ENCODE measurements at regions not wholly inside any gene's neighbourhood (a gene's known extent, or its start where the extent isn't known, plus 50 kb on each side); places are given as distances from the start of the nearest gene placed in this dataset.
"Not testable (repeated sequence)": the region's sequence is repeated elsewhere in the genome, so short reads cannot be mapped to it uniquely, and the experiment has no call there.

DNA sequence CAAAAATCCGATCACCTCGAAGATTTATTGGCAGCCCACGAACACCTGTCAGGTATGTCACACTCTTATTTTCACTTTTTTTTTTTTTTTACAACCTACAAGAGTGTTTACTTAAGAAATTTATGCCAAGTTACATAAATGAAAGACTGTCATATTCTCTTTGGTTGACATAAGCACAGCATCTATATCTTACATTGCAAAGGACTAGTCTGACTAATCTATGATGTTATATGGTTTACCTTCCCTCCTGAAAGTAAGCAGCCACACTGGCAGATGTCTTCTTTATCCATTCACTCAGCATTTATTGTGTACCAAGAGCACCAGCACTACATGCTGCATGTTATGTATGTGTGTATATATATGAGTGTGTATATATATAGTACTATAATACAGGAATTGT lies 156.3 kb downstream of the CDRT15L2 start:
- DNase-seq (ENCODE audit: low read depth) = no peak

DNA sequence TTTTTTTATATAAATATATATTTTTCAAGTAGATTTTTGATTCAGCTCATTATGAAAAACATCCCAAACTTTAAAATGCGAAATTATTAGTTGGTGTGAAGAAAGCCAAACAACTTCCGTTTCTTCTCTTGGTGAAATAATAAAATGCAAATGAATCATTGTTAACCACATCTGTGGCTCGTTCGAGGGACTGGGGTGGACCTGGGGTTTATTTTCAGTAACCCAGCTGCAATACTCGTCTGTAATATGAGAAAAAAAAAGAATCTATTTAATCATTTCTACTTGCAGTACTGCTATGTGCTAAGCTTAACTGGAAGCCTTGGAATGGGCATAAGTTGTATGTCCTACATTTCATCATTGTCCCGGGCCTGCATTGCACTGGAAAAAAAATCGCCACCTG lies 158.1 kb downstream of the CDRT15L2 start:
- not testable (repeated sequence) for DNase-seq (ENCODE audit: low read depth)

DNA sequence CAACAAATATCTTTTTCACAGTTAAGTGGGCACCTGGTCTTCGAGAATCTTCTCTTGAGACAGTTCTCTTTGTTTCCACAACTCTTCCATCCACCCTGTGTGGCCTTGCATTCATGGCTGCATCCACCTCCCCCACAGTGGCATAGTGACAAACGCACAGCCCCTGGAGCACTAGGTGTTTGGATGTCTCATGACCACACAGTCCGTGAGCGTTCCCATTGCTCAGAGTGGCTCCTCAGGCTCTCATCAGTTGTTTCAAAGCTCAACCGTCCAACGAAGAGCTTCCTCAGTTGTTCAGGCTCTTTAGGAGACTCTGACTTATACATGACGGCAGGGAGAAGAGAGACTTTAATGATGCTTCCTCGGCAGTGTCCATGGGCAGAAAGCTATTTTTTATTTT lies 191.6 kb downstream of the CDRT15L2 start:
- DNase-seq (ENCODE audit: low read depth) = no peak

DNA sequence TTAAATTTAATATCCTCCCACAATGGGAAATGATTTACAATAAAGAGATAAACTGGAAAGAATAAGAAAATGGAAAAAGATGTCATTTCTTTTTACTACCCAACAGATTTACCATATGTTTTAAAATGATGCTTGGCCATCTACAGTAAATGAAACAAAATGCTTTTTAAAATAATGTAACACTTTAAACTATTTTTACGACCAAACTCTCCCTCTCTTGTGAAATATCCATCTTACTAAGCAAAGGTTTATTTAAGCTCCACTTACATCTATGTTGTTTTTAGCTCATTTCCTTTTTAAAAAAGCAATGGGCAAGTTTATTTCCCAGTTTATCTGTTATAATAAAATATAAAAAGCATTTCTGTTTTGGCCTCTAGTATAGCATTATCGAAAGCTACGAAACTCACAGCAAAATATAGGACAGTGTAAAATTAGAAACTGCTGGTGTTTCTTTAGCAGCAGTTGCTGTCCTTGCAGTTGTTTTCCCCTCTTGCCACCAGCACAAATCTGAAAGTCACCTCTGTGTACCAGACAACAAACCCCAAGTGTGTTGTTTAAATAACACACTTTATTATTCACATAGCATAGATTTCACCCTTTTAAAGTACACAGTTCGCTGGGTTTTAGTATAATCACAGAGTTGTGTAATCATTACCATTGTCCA lies 195.1 kb downstream of the CDRT15L2 start:
- no peak for DNase-seq (ENCODE audit: low read depth)

DNA sequence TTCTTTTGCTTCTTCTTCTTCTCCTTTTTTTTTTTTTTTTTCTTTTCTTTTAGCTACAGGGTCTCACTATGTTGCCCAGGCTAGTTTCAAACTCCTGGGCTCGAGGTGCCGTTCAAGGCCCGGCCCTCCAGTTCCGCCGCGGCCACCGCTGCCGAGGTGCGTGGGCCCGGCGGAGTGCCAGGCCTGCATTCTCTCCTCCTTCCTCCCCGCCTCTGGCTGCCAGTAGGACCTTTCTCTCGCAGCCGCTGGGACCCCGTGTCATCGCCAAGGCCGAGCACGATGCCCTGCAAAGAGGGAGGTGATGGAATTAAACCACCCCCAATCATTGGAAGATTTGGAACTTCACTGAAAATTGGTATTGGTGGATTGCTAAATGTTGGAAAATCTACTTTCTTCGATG lies 195.8 kb downstream of the CDRT15L2 start:
- DNase-seq (ENCODE audit: low read depth) = no peak

DNA sequence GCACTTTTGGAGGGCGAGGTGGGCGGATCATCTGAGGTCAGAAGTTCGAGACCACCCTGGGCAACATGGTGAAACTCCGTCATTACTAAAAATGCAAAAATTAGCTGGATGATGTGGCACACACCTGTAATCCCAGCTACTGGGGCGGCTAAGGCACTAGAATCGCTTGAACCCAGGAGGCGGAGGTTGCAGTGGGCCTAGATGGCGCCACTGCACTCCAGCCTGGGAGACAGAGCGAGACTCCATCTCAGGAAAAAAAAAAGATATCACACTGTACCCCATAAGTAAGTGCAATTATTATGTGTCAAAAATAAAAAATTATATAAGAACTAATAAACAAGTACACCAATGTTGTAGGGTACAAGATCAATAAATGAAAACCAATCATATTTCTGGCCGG lies 200.0 kb downstream of the CDRT15L2 start:
- DNase-seq (ENCODE audit: low read depth) = no peak

DNA sequence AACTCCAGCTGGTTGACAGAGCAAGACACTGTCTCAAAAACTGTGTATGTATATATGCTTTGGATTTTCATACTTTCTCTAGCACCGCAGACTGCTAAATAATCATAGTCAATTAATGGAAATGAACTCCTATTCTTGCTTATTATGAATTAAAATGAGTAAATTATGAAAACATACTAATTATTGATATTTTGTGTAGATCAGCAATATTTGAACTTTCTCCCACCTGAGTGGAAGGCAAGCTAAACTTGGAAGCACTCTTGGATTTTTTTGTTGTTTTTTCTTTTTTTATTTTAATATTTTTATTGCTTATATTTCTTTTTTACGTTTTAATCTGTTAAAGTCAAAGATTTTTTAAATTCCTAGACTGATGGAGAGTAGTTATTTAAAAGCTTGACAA lies 201.7 kb downstream of the CDRT15L2 start:
- no peak for DNase-seq (ENCODE audit: low read depth)

DNA sequence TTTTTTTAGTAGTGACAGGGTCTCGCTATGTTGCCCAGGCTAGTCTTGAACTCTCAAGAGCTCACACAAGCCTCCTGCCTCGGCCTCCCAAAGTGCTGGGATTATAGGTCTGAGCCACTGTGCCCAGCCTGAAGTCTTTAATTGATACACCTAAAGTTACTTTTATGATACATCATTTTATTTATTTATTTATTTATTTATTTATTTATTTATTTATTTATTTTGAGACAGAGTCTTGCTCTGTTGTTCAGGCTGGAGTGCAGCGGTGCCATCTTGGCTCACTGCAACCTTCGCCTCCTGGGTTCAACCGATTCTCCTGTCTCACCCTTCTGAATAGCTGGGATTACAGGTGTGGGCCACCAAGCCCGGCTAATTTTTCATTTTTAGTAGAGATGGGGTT lies 202.3 kb downstream of the CDRT15L2 start:
- DNase-seq (ENCODE audit: low read depth) = not testable (repeated sequence)

DNA sequence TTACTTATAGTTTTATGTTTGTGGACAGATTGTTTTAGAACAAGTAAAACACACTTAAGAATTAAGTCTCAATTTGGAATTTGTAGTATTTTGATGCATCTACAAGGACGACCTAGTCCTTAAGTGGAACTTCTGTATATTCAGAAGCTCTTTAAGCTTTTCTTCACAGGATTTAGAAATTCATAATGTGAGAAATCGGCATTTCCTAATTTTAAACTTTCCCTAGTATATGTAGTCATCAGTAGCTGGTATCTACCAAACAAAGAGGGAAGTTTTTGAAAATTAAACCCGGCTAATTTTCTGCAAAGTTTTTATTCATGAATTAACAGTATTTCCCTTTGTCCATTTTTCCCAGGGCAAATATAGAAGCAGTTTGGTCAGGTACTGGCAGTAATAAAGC lies 203.6 kb downstream of the CDRT15L2 start:
- no peak for DNase-seq (ENCODE audit: low read depth)

DNA sequence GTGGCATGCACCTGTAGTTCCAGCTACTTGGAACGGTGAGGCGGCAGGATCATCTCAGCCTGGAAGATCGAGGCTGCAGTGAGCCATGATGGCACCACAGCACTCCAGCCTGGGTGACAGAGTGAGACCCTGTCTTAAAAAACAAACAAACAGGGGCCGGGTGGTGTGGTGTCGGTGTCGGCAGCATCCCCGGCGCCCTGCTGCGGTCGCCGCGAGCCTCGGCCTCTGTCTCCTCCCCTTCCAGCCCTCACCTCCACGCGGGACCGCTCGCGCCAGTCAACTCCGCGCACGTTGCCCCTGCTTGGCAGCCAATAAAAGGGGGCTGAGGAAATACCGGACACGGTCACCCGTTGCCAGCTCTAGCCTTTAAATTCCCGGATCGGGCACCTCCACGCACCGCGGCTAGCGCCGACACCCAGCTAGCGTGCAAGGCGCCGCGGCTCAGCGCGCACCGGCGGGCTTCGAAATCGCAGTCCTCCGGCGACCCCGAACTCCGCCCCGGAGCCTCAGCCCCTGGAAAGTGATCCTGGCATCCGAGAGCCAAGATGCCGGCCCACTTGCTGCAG lies 204.7 kb downstream of the CDRT15L2 start:
- DNase-seq (ENCODE audit: low read depth) = no peak

DNA sequence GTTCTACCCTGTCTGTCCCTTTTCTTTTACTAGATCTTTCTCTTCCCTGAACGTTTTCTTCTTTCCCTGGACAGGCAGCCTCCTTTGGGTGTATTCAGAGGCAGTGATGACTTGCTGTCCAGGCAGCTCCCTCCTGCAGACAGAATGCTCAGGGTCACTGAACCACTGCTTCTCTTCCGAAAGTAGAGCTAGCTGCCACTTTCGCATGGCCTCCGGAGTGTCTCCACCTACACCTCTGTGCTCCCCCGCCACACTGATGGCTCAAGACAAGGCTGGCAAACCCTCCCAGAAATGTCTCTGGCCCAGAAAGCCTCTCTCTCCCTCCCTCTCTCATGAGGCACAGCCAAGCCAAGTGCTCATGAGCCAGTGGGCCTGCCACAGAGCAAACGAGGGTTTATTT lies 207.8 kb downstream of the CDRT15L2 start:
- DNase-seq (ENCODE audit: low read depth) = no peak

DNA sequence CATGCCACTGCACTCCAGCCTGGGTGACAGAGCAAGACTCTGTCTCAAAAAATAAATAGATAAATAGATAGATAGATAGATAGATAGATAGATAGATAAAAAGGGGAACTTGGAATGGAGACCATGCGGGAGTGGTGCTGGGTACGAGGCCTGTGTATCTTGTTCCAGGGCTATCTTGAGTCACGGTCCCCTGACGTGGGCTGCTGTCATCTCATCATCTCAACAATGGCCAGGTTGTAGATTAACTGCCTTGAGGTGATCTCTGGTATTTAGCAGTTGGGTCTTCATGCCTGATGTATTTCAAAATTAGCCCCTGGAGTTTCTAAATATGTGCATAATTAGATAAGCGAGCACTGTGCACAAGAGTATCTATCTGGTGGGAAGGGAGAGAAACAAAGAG lies 212.1 kb downstream of the CDRT15L2 start:
- DNase-seq (ENCODE audit: low read depth) = no peak

DNA sequence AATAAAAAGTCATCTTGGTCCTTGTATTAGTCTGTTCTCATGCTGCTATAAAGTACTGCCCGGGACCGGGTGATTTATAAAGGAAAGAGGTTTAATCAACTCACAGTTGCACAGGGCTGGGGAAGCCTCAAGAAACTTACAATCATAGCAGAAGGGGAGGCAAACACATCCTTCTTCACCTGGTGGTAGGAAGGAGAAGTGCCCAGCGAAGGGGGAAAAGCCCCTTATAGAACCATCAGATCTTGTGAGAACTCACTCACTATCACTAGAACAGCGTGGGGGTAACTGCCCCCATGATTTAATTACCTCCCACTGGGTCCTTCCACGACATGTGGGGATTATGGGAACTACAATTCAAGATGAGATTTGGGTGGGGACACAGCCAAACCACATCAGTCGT lies 215.0 kb downstream of the CDRT15L2 start:
- DNase-seq (ENCODE audit: low read depth) = not testable (repeated sequence)

DNA sequence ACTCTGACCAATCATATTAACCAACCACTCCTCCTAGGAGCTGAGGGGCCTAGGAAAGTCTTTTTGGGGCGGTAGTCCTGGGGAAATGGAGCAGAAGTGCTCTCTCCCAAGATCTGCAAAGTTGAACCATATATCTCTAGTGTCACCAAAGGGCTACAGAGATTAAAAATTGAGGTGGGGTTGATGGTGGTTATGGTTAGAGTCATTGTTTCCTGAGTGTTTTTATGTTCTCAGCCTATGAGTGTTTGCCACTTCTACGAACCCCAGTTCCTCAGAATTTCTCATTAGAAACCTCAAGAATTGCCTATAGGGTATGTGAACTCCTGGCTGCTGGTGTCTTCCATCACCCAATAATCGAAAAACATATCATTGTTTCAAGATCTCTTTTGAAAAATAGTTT lies 217.8 kb downstream of the CDRT15L2 start:
- DNase-seq (ENCODE audit: low read depth) = no peak

DNA sequence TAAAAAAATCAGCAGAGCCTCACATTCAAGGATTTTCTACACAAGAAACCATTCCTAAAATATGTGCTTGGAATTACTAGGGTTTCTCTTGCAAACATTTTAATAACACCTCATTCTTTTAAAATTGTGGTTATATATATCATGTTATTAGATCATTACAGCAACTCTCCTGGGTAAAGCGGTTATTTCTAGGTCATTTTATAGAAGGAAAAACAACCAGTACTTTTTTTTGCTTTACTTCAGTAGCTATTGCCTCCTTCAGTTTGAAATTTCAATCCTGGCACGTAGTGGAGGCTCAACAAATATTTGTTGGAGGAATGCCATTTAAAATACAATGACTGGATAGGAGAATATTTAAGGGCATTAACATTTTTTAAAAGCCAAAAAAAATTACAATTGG lies 220.6 kb downstream of the CDRT15L2 start:
- no peak for DNase-seq (ENCODE audit: low read depth)

DNA sequence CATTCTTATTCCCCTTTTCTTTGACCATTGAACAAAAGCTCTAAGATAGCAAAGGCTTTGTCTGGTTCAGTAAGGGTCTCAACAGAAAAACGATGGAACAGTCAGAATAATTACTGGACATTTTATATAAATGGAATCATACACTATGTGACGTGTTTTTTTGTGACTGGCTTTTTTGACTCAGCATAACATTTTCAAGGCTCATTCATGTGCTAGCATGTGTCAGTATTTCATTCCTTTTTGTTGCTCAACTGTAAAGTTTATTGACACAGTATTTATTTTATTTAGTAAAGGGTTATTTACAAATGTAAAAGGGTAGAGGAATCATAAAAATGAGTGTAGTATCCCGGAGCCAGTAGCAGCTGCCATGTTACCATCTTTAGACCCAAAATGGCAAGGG lies 226.2 kb downstream of the CDRT15L2 start:
- no peak for DNase-seq (ENCODE audit: low read depth)

DNA sequence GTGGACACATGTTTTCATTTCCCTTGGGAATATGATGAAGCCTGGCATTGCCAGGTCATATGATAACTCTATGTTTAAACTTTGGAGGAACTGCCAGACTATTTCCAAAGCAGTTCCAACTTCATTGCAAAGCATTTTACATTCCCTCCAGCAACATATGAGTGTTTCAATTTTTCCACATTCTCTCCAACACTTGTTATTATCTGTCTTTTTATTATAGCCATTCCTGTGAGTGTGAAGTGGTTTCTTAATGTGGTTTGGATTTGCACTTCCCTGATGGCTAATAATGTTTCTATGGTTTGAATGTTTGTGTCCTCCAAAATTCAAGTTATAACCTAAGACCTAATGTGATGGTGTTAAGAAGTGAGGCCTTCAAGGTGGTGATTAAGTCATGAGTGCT lies 228.0 kb downstream of the CDRT15L2 start:
- DNase-seq (ENCODE audit: low read depth) = not testable (repeated sequence)

DNA sequence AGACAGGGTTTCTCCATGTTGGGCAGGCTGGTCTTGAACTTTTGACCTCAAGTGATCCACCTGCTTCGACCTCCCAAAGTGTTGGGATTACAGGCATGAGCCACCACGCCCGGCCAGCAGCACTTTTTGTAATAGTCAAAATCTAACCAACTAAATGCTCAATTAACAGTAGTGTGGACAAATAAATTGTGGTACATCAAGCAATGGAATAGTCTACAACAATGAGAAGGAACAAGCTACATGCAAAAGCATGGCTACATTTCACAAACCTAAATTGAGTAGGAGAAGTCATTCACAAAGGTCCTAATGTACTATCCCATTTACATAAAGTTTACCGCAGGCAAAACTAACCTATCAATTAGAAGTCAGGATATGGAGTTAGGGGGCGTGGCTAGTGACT lies 227.4 kb downstream of the USP22 start:
- DNase-seq (ENCODE audit: low read depth) = not testable (repeated sequence)

DNA sequence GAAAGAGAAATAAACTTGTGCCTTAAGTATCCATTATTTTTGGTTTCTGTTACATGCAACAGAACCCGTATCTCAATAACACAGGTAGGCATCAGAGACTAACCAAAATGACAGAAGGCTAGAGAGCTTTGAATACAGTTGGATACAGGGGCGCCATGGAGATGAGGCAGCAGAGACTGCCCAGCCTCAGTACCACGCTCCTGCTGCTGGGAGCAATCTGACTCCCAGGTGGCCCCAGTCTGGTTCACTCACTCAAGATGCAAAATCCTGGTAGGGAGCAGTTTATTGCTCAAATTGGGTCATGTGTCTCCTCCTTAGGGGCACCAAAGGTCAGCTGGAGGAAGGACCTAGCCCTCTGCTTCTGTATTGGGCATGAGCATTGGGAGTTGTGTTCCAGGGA lies 218.9 kb downstream of the USP22 start:
- no peak for DNase-seq (ENCODE audit: low read depth)

DNA sequence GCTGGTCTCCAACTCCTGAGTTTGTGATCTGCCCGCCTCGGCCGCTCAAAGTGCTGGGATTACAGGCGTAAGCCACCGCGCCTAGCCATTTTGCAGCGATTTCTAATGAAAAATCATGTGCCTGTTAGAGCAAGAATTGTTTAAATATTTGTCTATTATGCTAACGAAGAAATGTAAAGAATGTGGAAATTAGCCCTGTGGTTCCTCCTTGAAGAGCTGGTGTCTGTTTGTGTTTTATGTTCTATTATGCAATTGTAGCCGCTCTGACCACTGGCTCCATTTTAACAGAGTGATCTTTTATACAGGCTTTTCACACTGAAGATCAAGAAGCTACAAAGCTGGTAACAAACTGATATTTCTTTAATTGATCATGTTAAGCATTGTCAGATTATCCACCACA lies 217.3 kb downstream of the USP22 start:
- no peak for DNase-seq (ENCODE audit: low read depth)

DNA sequence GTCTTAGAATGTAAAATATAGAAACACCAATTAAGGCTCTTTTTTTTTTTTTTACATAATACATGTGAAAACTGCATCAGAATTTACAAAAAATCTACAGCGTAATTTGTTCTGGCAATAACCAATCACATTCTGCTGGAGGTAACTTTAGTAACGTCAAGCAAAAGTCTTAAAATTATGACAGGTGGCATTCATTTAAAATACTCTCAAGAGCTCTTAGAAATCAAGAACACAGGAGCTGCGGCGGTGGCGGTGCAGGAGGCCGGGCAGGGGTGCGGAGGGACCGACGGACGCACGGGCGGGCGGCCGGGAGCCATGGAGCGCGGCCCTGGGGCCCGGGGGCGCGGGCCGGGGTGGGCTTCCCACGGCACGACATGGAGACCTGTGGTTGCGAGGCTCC lies 202.4 kb downstream of the USP22 start:
- DNase-seq (ENCODE audit: low read depth) = not testable (repeated sequence)

DNA sequence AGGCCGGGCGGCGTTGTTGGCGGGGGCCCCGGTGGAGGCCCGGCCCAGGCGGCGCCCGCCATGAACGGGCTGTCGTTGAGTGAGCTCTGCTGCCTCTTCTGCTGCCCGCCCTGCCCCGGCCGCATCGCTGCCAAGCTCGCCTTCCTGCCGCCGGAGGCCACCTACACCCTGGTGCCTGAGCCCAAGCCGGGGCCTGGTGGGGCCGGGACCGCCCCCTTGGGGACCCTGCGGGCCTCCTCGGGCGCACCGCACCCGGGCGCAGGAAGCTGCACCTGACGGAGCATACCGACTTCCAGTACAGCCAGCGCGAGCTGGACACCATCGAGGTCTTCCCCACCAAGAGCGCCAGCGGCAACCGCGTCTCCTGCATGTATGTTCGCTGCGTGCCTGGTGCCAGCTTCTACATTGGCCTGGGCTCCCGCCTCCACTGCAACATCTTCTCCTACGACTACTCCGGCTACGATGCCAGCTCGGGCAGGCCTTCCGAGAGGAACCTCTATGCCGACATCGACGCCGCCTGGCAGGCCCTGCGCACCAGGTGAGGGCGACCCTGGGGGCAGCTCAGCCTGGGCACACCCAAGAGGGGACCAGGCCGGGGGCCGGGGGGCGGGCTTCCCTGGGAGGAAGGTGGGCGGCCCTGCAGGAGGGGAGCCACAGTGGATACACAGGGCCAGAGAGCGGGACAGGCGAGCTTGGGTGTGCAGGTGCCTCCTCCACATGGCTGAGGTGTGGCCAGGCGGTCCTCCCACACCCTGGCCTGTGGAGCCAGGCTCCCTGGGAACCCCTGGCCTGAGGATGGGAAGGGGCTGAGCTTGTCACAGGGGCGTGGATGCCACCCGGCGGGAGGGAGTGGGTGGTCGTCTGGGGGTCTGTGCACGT lies 201.6 kb downstream of the USP22 start:
- DNase-seq (ENCODE audit: low read depth) = not testable (repeated sequence)

DNA sequence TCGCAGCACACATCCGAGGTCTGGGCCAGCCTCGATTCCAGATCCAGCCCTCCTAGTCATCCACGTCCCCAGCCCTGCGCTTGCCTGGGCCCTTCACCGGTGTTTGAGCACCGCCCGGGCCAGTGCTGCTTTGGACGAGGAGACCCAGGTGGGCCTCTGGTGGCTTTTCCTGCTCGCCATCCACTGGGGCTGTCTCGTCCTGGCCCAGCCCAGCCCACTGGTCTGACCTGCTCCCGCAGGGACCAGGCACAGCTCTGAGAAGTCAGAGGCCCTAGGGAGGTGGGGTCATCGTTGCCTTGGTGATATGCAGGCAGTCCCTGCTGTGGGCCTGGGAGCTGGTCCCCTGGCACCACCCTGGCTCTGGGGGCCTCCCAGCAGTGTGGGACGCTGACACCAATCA lies 200.8 kb downstream of the USP22 start:
- DNase-seq (ENCODE audit: low read depth) = not testable (repeated sequence)
